Ishikawa (cell line): ENCODE measurements at regions not wholly inside any gene's neighbourhood (a gene's known extent, or its start where the extent isn't known, plus 50 kb on each side); places are given as distances from the start of the nearest gene placed in this dataset.

Experiments
- CEBPB ChIP-seq: IDR thresholded peaks from 2 replicates; pipeline ENCODE4 v1.6.1; 2012
- CREB1 ChIP-seq: IDR thresholded peaks from 2 replicates; pipeline ENCODE4 v1.6.1; 2012; ENCODE audit warnings: low read depth
- EGR1 ChIP-seq: IDR thresholded peaks from 2 replicates; pipeline ENCODE4 v1.6.1; 2012
- EP300 ChIP-seq: IDR thresholded peaks from 2 replicates; pipeline ENCODE4 v1.6.1; 2012; ENCODE audit warnings: borderline replicate concordance
- FOXM1 ChIP-seq: IDR thresholded peaks from 2 replicates; pipeline ENCODE4 v1.6.1; 2012; ENCODE audit warnings: low read depth, borderline replicate concordance
- NFIC ChIP-seq: IDR thresholded peaks from 2 replicates; pipeline ENCODE4 v1.6.1; 2012
- RAD21 ChIP-seq: IDR thresholded peaks from 2 replicates; pipeline ENCODE4 v1.6.1; 2012; ENCODE audit warnings: low read depth
- REST ChIP-seq: IDR thresholded peaks from 2 replicates; pipeline ENCODE4 v1.6.1; 2012; ENCODE audit warnings: low read depth, mild to moderate bottlenecking
- TAF1 ChIP-seq: IDR thresholded peaks from 2 replicates; pipeline ENCODE4 v1.6.1; 2012; ENCODE audit warnings: low read depth, mild to moderate bottlenecking
- TCF12 ChIP-seq: IDR thresholded peaks from 2 replicates; pipeline ENCODE4 v1.6.1; 2012; ENCODE audit warnings: low read depth
- TEAD4 ChIP-seq: IDR thresholded peaks from 2 replicates; pipeline ENCODE4 v1.6.1; 2012
- YY1 ChIP-seq: IDR thresholded peaks from 2 replicates; pipeline ENCODE4 v1.6.1; 2012; ENCODE audit warnings: low read depth
- ZBTB7A ChIP-seq: IDR thresholded peaks from 2 replicates; pipeline ENCODE4 v1.6.1; 2012; ENCODE audit warnings: low read depth
- TF ChIP-seq, protein P1 (sequence below): IDR thresholded peaks from 2 replicates; pipeline ENCODE4 v1.6.1; 2012

DNA sequence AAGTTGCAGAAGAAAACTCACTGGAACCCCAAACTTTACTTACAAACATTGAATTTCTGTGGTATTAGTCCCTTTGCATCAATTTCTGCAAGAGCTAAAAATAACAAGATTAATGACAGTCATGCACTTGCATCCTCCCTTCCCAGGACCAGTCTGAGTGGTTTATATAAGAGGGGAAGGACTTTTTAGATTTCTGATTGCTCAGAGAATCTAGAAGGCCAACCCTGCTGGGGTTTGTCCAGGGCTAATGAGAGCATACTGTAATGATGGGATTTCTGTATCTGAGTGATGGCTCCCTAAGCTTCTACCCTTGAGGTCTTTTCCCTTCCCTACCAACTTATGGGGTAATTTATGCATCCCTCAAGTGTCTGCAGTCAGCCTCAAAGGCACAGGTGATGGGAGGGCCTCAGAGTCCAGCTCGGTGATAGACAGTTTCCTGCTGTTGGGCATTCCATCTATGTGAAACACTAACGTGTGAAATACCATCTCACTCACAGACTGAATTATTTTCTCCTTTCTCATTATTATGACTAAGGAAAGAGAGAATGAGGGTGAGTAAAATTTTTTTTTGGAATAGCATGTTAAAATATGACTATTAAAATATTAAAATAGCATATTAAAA, 556.3 kb downstream of the RIT2 start:
- no peak for TF ChIP-seq CREB1
- no peak for TF ChIP-seq REST
- TF ChIP-seq TAF1 = no peak
- no peak for TF ChIP-seq EP300
- TF ChIP-seq, protein P1, sequence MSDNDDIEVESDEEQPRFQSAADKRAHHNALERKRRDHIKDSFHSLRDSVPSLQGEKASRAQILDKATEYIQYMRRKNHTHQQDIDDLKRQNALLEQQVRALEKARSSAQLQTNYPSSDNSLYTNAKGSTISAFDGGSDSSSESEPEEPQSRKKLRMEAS = no peak
- no peak for TF ChIP-seq YY1
- TF ChIP-seq RAD21 = no peak
- TF ChIP-seq CEBPB = no peak
- no peak for TF ChIP-seq NFIC
- no peak for TF ChIP-seq EGR1
- TF ChIP-seq TEAD4 = no peak
- no peak for TF ChIP-seq FOXM1
- TF ChIP-seq ZBTB7A = no peak
- no peak for TF ChIP-seq TCF12
